H1 (cell line): ENCODE measurements at regions not wholly inside any gene's neighbourhood (a gene's known extent, or its start where the extent isn't known, plus 50 kb on each side); places are given as distances from the start of the nearest gene placed in this dataset. TPM values are rescaled to one million over a fixed set of nuclear protein-coding genes. Genes with fewer than 3 reads are reported as not detected.

Experiments
- CTCF ChIA-PET: fragments of 300-600 bp; sonication (Branson Sonifier 250); formaldehyde crosslinking; loops from one replicate; lab custom pipeline; 2021; ENCODE audit not compliant: partially characterized antibody; lab: Charles Lee
- POLR2A ChIA-PET: fragments of 300-600 bp; sonication (Branson Sonifier 250); formaldehyde crosslinking; loops from one replicate; lab custom pipeline; 2021; ENCODE audit warnings: inconsistent platforms; ENCODE audit not compliant: partially characterized antibody; lab: Charles Lee
- DNase-seq, 2 experiments: peaks; one replicate each; pipeline versions ENCODE4 v3.0.0 to v3.0.0-alpha.2; 2010 to 2022; ENCODE audit warnings: low spot score in 2 of 2, low read depth in 1 of 2, mixed read lengths in 1 of 2
- FAIRE-seq: peaks from 2 replicates; lab custom pipeline; 2011; peaks lifted over from hg19 to GRCh38; lab: Jason Lieb, UNC
- H2AFZ ChIP-seq: 2 replicates; pipeline ENCODE4 v1.8.1; 2012; ENCODE audit warnings: low read length, inconsistent platforms
- H2AK5ac ChIP-seq: 2 replicates; pipeline ENCODE4 v1.6.1; 2013; ENCODE audit warnings: low read depth, low read length
- H2BK120ac ChIP-seq: replicated peaks from 2 replicates; pipeline ENCODE3; 2013; ENCODE audit warnings: low read depth, low read length, inconsistent platforms
- H2BK12ac ChIP-seq: 2 replicates; pipeline ENCODE4 v1.6.1; 2013; ENCODE audit warnings: low read depth, low read length
- H2BK15ac ChIP-seq: 2 replicates; pipeline ENCODE4 v1.6.1; 2013; ENCODE audit warnings: low read length
- H2BK20ac ChIP-seq: 2 replicates; pipeline ENCODE4 v1.6.1; 2013; ENCODE audit warnings: low read length
- H2BK5ac ChIP-seq: 2 replicates; pipeline ENCODE4 v1.6.1; 2013; ENCODE audit warnings: low read depth, low read length
- H3K14ac ChIP-seq: 2 replicates; pipeline ENCODE4 v1.6.1; 2013; ENCODE audit warnings: inconsistent platforms; ENCODE audit not compliant: insufficient read length
- H3K18ac ChIP-seq: 2 replicates; pipeline ENCODE4 v1.6.1; 2013; ENCODE audit warnings: low read length; ENCODE audit errors: extremely low read depth
- H3K23ac ChIP-seq: 2 replicates; pipeline ENCODE4 v1.6.1; 2013; ENCODE audit warnings: inconsistent platforms; ENCODE audit not compliant: insufficient read length
- H3K23me2 ChIP-seq: 2 replicates; pipeline ENCODE4 v1.6.1; 2013; ENCODE audit warnings: low read depth, low read length
- H3K27ac ChIP-seq: 2 replicates; pipeline ENCODE4 v1.6.1; 2011; ENCODE audit warnings: low read depth, low read length, inconsistent platforms
- H3K27me3 ChIP-seq, 4 experiments: replicated peaks in 1 of 4; 1 replicate in 1 of 4; 2 replicates in 3 of 4; pipeline versions ENCODE4 v1.6.1 to v1.8.1; 2011 to 2013; ENCODE audit warnings: low read length in 3 of 4, mild to moderate bottlenecking in 3 of 4, inconsistent platforms in 2 of 4, mixed read lengths in 2 of 4, moderate library complexity in 1 of 4; ENCODE audit not compliant: control insufficient read depth in 3 of 4, insufficient read depth in 3 of 4; ENCODE audit errors: extremely low read depth in 1 of 4
- H3K36me3 ChIP-seq, 4 experiments: 2 replicates each; pipeline versions ENCODE4 v1.6.1 to v1.8.1; 2011 to 2013; ENCODE audit warnings: mild to moderate bottlenecking in 4 of 4, low read length in 3 of 4, moderate library complexity in 2 of 4, control low read depth in 1 of 4, inconsistent platforms in 1 of 4; ENCODE audit not compliant: insufficient read depth in 4 of 4, control insufficient read depth in 2 of 4
- H3K4ac ChIP-seq: replicated peaks from 2 replicates; pipeline ENCODE3; 2013; ENCODE audit warnings: low read length, low read depth, mixed read lengths, inconsistent platforms; ENCODE audit not compliant: insufficient read length
- H3K4me1 ChIP-seq, 4 experiments: replicated peaks in 1 of 4; 1 replicate in 1 of 4; 2 replicates in 3 of 4; pipeline versions ENCODE4 v1.6.1 to v1.8.1; 2011 to 2013; ENCODE audit warnings: low read length in 3 of 4, inconsistent platforms in 2 of 4, mixed read lengths in 1 of 4; ENCODE audit not compliant: insufficient read depth in 4 of 4, control insufficient read depth in 3 of 4
- H3K4me2 ChIP-seq, 2 experiments: 2 replicates each; pipeline versions ENCODE4 v1.6.1 to v1.8.1; 2011 to 2013; ENCODE audit warnings: low read depth in 2 of 2, low read length in 2 of 2, control low read depth in 1 of 2, inconsistent platforms in 1 of 2, mild to moderate bottlenecking in 1 of 2; ENCODE audit not compliant: insufficient read depth in 1 of 2
- H3K4me3 ChIP-seq, 4 experiments: fragments of 200-600, 300-600 bp in 1 of 4; sonication (generic), shearing (Covaris generic), sonication (Bioruptor Twin) in 1 of 4; 2 replicates each; pipeline versions ENCODE4 v1.5.1 to v1.8.1; 2011 to 2016; ENCODE audit warnings: low read length in 4 of 4, low read depth in 3 of 4, control low read depth in 2 of 4, inconsistent platforms in 2 of 4, mild to moderate bottlenecking in 2 of 4, mixed read lengths in 1 of 4, moderate library complexity in 1 of 4; ENCODE audit not compliant: insufficient read depth in 2 of 4; ENCODE audit errors: extremely low read depth in 1 of 4
- H3K56ac ChIP-seq: replicated peaks from 2 replicates; pipeline ENCODE3; 2013; ENCODE audit warnings: low read depth, mild to moderate bottlenecking, mixed read lengths, low read length, inconsistent platforms; ENCODE audit not compliant: insufficient read length
- H3K79me1 ChIP-seq: 2 replicates; pipeline ENCODE4 v1.6.1; 2013; ENCODE audit warnings: low read depth, low read length, control low read depth
- H3K79me2 ChIP-seq, 2 experiments: 2 replicates each; pipeline versions ENCODE4 v1.6.1 to v1.8.1; 2012 to 2013; ENCODE audit warnings: low read length in 2 of 2, mild to moderate bottlenecking in 2 of 2, inconsistent platforms in 1 of 2; ENCODE audit not compliant: insufficient read depth in 2 of 2, control insufficient read depth in 1 of 2
- H3K9ac ChIP-seq, 4 experiments: replicated peaks in 1 of 4; 1 replicate in 1 of 4; 2 replicates in 3 of 4; pipeline versions ENCODE4 v1.6.1 to v1.8.1; 2011 to 2013; ENCODE audit warnings: low read depth in 3 of 4, low read length in 3 of 4, control low read depth in 2 of 4, mild to moderate bottlenecking in 2 of 4, moderate library complexity in 2 of 4, inconsistent platforms in 1 of 4; ENCODE audit errors: extremely low read depth in 1 of 4
- H3K9me3 ChIP-seq, 2 experiments: 2 replicates each; pipeline versions ENCODE4 v1.6.1 to v1.8.1; 2012 to 2013; ENCODE audit warnings: mild to moderate bottlenecking in 2 of 2, moderate library complexity in 2 of 2, control low read depth in 1 of 2, inconsistent platforms in 1 of 2, low read depth in 1 of 2, low read length in 1 of 2, mixed read lengths in 1 of 2; ENCODE audit not compliant: insufficient read depth in 2 of 2
- H4K20me1 ChIP-seq, 2 experiments: replicated peaks in 1 of 2; 2 replicates each; pipeline versions ENCODE3 to v1.8.1; 2011 to 2013; ENCODE audit warnings: inconsistent platforms in 2 of 2, low read length in 2 of 2, mild to moderate bottlenecking in 1 of 2; ENCODE audit not compliant: insufficient read depth in 2 of 2, control insufficient read depth in 1 of 2
- H4K5ac ChIP-seq: 2 replicates; pipeline ENCODE4 v1.6.1; 2013; ENCODE audit warnings: low read length, low read depth, mixed read lengths, inconsistent platforms; ENCODE audit not compliant: insufficient read length
- H4K8ac ChIP-seq: 2 replicates; pipeline ENCODE4 v1.8.0; 2013; ENCODE audit warnings: mild to moderate bottlenecking, moderate library complexity, low read length, inconsistent platforms; ENCODE audit not compliant: insufficient read depth; ENCODE audit errors: extremely low read depth
- H4K91ac ChIP-seq: replicated peaks from 2 replicates; pipeline ENCODE3; 2013; ENCODE audit warnings: low read length, mixed read lengths, inconsistent platforms; ENCODE audit not compliant: insufficient read length
- ATF3 ChIP-seq: IDR thresholded peaks from 2 replicates; pipeline ENCODE4 v1.6.1; 2011; ENCODE audit warnings: low read depth, mild to moderate bottlenecking, low read length; ENCODE audit not compliant: insufficient read depth
- KDM5A ChIP-seq: fragments of 200-600 bp; IDR thresholded peaks from 2 replicates; pipeline ENCODE4 v1.7.1; 2012; ENCODE audit warnings: mild to moderate bottlenecking, low read length, inconsistent platforms, mixed read lengths
- NRF1 ChIP-seq: IDR thresholded peaks from 2 replicates; pipeline ENCODE4 v1.6.1; 2011; ENCODE audit warnings: mild to moderate bottlenecking, low read depth, low read length, improper control_type of control experiment
- WGBS, 2 experiments: shearing (Covaris generic) in 1 of 2; methylation state at CpG; one replicate each; pipeline versions ENCODE4 v1.1.6 to v1.1.7; 2013 to 2015; ENCODE audit warnings: low lambda C conversion rate in 2 of 2, mixed read lengths in 2 of 2, inconsistent platforms in 1 of 2, low coverage in 1 of 2, missing lambda C conversion rate in 1 of 2; ENCODE audit not compliant: insufficient replicate concordance in 2 of 2, insufficient coverage in 1 of 2, insufficient read length in 1 of 2; ENCODE audit errors: extremely low coverage in 1 of 2, missing lambda C conversion rate in 1 of 2; 5-methylcytosine and 5-hydroxymethylcytosine counted together
- small RNA-seq: library from polyadenylated mRNA; stranded (forward); fragments of <200 nt; extraction: miRNeasy Mini kit (QIAGEN cat#:217004); gene quantifications from one replicate; pipeline ENCODE3, GENCODE V24; 2013; ENCODE audit not compliant: insufficient read depth

- H4K91ac ChIP-seq, result no peak overlapping the region
- H3K56ac ChIP-seq, result no peak overlapping the region
- H4K8ac ChIP-seq, result no peak overlapping the region
- FAIRE-seq, result no peak
- no peaks in the 10 kb centered on the region for H3K79me2 ChIP-seq
- H2BK20ac ChIP-seq, result no peak overlapping the region
- no peaks in the 10 kb centered on the region for H4K20me1 ChIP-seq
- no peaks in the 10 kb centered on the region; a peak in 1 of 4 replicates for H3K9me3 ChIP-seq
- H3K4me2 ChIP-seq, result no peak overlapping the region
- ChIA-PET POLR2A (no interaction called here), CTCF (no interaction called here)
- no peak overlapping the region for H4K5ac ChIP-seq
- no peaks in the 10 kb centered on the region for H3K36me3 ChIP-seq
- no peak overlapping the region for H3K4ac ChIP-seq
- no peak overlapping the region for H3K4me3 ChIP-seq
- H2BK15ac ChIP-seq, result no peak overlapping the region
- TF ChIP-seq ATF3 (no peak), NRF1 (no peak), KDM5A (no peak)
- no peak overlapping the region for H2BK12ac ChIP-seq
- no peak overlapping the region for H3K18ac ChIP-seq
- H3K9ac ChIP-seq, result no peak overlapping the region
- 92% methylated on average over 4 of the region's 4 CpGs; no CpG with 5 or more reads in 1 of the 2 experiments for WGBS, 2 experiments
- no peak overlapping the region for H3K27ac ChIP-seq
- no peaks in the 10 kb centered on the region for H3K4me1 ChIP-seq
- H2BK120ac ChIP-seq, result no peak overlapping the region
- DNase-seq, result no peak
- no peak overlapping the region for H2BK5ac ChIP-seq
- H3K23me2 ChIP-seq, result no peaks in the 10 kb centered on the region
- H2AFZ ChIP-seq, result no peak overlapping the region
- no peaks in the 10 kb centered on the region for H3K27me3 ChIP-seq
- H3K14ac ChIP-seq, result no peak overlapping the region
- H3K23ac ChIP-seq, result no peak overlapping the region
- H2AK5ac ChIP-seq, result no peak overlapping the region
- H3K79me1 ChIP-seq, result no peaks in the 10 kb centered on the region
These were observed 123.7 kb downstream of the CDC7 start for GRCh38 chr1:91624331-91624730.

Small RNA genes in the stretch of these regions (small RNA-seq; reads per million reads assigned to genes)
- not detected for gene AL714022.1
